Cardiac muscle cell (in vitro differentiated cells and primary cell): ENCODE measurements at regions not wholly inside any gene's neighbourhood (a gene's known extent, or its start where the extent isn't known, plus 50 kb on each side); places are given as distances from the start of the nearest gene placed in this dataset.
A peak's percentile ranks its signal among the peaks of the same experiment; 100 is the strongest.
"Not testable (repeated sequence)": the region's sequence is repeated elsewhere in the genome, so short reads cannot be mapped to it uniquely, and the experiment has no call there.

Source experiments
- DNase-seq, 2 donors: peaks; one replicate each; pipeline versions ENCODE4 v3.0.0 to v3.0.0-alpha.2; 2010 to 2017; ENCODE audit warnings: low read depth in 1 of 2, low spot score in 1 of 2
- H3K27ac ChIP-seq: fragments of 200-600 bp; sonication (generic); 2 replicates; pipeline ENCODE4 v1.5.1; 2016
- H3K27me3 ChIP-seq: fragments of 200-600 bp; sonication (generic); 2 replicates; pipeline ENCODE4 v1.6.0; 2016; ENCODE audit warnings: control low read depth
- H3K36me3 ChIP-seq: fragments of 200-600 bp; sonication (generic); 2 replicates; pipeline ENCODE4 v1.5.1; 2016; ENCODE audit warnings: control low read depth
- H3K4me1 ChIP-seq: fragments of 200-600 bp; sonication (generic); 2 replicates; pipeline ENCODE4 v1.8.1; 2017; ENCODE audit warnings: low read depth, mild to moderate bottlenecking, mixed run types
- H3K4me3 ChIP-seq: fragments of 200-600 bp; sonication (generic); 2 replicates; pipeline ENCODE4 v1.5.1; 2016; ENCODE audit warnings: mild to moderate bottlenecking
- H3K9me3 ChIP-seq: fragments of 200-600 bp; sonication (generic); 2 replicates; pipeline ENCODE4 v1.5.1; 2017; ENCODE audit warnings: low read depth, mild to moderate bottlenecking, control low read depth
- CTCF ChIP-seq: IDR thresholded peaks from 2 replicates; pipeline ENCODE4 v1.5.1; 2012; ENCODE audit warnings: low read depth, mild to moderate bottlenecking, low read length

- Histone ChIP-seq H3K9me3 (no peaks in the 10 kb centered on the region), H3K4me1 (no peaks in the 10 kb centered on the region), H3K27me3 (no peaks in the 10 kb centered on the region), H3K4me3 (no peak overlapping the region), H3K36me3 (no peaks in the 10 kb centered on the region), H3K27ac (no peak overlapping the region)
- DNase-seq = no peak
- TF ChIP-seq CTCF = no peak
These were observed 735.5 kb upstream of the AUTS2 start for GRCh38 chr7:68862736-68863135.

GRCh38 chr7:68865351-68866199, 732.7 kb upstream of the AUTS2 start:
- Histone ChIP-seq H3K4me3 (no peak overlapping the region), H3K27ac (no peak overlapping the region), H3K36me3 (no peaks in the 10 kb centered on the region), H3K27me3 (no peaks in the 10 kb centered on the region), H3K4me1 (no peaks in the 10 kb centered on the region), H3K9me3 (no peaks in the 10 kb centered on the region)
- DNase-seq = peak in 1 of 2 donors; percentile 41
- TF ChIP-seq CTCF = no peak

GRCh38 chr7:68866200-68866570, 732.1 kb upstream of the AUTS2 start:
- TF ChIP-seq CTCF = no peak
- no peak for DNase-seq

GRCh38 chr7:68866721-68867120, 731.6 kb upstream of the AUTS2 start:
- not testable (repeated sequence) for DNase-seq, H3K4me3 ChIP-seq, H3K27ac ChIP-seq, H3K27me3 ChIP-seq, H3K4me1 ChIP-seq, H3K9me3 ChIP-seq, H3K36me3 ChIP-seq

More at GRCh38 chr7:68866200-68866570, 732.1 kb upstream of the AUTS2 start:
- Histone ChIP-seq H3K36me3 (no peaks in the 10 kb centered on the region), H3K4me3 (no peak overlapping the region), H3K27me3 (no peaks in the 10 kb centered on the region), H3K9me3 (no peaks in the 10 kb centered on the region), H3K27ac (no peak overlapping the region), H3K4me1 (no peaks in the 10 kb centered on the region)

- Histone ChIP-seq H3K27me3 (no peaks in the 10 kb centered on the region), H3K36me3 (no peaks in the 10 kb centered on the region), H3K27ac (no peak overlapping the region), H3K4me1 (no peaks in the 10 kb centered on the region), H3K9me3 (no peaks in the 10 kb centered on the region), H3K4me3 (no peak overlapping the region)
- DNase-seq = no peak
- no peak for TF ChIP-seq CTCF
These were observed 729.3 kb upstream of the AUTS2 start for GRCh38 chr7:68868978-68869377.

GRCh38 chr7:68873616-68874015, 724.7 kb upstream of the AUTS2 start:
- no peak for TF ChIP-seq CTCF
- Histone ChIP-seq H3K27ac (no peak overlapping the region), H3K36me3 (no peaks in the 10 kb centered on the region), H3K27me3 (no peaks in the 10 kb centered on the region), H3K9me3 (no peaks in the 10 kb centered on the region), H3K4me1 (peaks cover 12% of the 10 kb centered on the region), H3K4me3 (no peak overlapping the region)
- DNase-seq = no peak
